LHCN-M2 (cell line): ENCODE measurements at regions not wholly inside any gene's neighbourhood (a gene's known extent, or its start where the extent isn't known, plus 50 kb on each side); places are given as distances from the start of the nearest gene placed in this dataset.
A peak's percentile ranks its signal among the peaks of the same experiment; 100 is the strongest.
"Not testable (repeated sequence)": the region's sequence is repeated elsewhere in the genome, so short reads cannot be mapped to it uniquely, and the experiment has no call there.

Experiments
- DNase-seq: peaks from one replicate; pipeline ENCODE4 v3.0.0-alpha.2; 2012; ENCODE audit warnings: low read depth

DNA sequence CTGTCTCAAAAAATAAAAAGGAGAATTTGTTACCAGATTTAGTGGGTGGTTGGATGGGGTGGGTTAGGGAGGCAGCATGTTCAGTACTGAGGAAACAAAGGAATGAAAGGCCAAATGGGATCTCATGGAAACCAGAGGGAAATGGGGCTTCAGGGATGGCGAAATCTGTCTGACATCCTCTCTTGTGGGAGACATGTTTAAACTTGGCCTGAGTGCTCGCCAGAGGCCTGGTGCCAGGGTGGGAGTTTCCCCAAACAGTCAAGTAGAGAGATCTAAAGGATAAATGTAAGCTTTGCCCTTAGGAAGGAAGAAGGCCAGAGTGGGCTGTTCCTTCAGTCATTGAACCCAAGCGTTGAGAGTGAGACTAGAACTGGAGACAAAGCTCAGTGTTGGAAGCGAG is 61.9 kb upstream of the AKIRIN2 start:
- no peak for DNase-seq

- no peak for DNase-seq
Observed at GRCh38 chr6:87763276-87763675, 61.2 kb upstream of the AKIRIN2 start.

- DNase-seq: no peak
Observed at GRCh38 chr6:87762116-87762515, 60.1 kb upstream of the AKIRIN2 start.

GRCh38 chr6:87757792-87758191 is 55.8 kb upstream of the AKIRIN2 start:
- no peak for DNase-seq

DNA sequence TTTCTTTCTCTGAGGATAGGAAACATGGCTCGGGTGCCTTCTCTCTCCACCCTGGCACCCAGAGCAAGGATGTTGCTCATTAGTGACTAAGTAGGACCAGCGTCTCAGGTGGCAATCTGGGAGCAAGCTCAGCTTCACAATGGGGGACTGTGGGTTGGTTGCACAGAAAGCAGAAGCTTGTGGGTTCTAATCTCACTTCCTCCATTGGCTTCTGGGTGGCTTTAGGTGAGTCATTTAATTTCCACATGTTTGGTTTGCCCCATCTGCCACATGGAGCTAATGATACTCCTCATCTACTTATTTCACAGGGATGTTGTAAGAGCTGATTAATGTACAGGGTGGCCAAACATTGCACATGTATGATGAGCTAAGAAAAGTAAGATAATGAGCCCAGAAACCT is 54.8 kb upstream of the AKIRIN2 start:
- peak; percentile 70 for DNase-seq

- no peak for DNase-seq
Observed at GRCh38 chr6:87755708-87756671, 54.0 kb upstream of the AKIRIN2 start.

DNA sequence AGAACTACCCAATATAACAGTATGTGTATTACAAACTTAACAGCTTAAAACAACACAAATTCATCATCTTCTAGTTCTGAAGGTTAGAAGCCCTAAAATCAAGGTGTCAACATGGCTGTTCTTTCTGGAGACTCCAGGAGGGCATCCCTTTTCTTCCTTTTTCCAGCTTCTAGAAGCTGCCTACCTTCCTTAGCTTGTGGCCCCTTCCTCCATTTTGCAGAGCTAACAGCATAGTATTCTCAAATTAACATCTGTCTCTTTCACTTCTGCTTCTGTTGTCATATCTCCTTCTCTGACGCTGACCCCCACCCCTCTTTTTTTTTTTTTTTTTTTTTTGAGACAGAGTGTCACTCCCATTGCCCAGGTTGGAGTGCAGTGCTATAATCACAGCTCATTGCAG is 52.8 kb upstream of the AKIRIN2 start:
- no peak for DNase-seq

GRCh38 chr6:87753131-87753685 is 51.2 kb upstream of the AKIRIN2 start:
- DNase-seq: peak; percentile 5

DNA sequence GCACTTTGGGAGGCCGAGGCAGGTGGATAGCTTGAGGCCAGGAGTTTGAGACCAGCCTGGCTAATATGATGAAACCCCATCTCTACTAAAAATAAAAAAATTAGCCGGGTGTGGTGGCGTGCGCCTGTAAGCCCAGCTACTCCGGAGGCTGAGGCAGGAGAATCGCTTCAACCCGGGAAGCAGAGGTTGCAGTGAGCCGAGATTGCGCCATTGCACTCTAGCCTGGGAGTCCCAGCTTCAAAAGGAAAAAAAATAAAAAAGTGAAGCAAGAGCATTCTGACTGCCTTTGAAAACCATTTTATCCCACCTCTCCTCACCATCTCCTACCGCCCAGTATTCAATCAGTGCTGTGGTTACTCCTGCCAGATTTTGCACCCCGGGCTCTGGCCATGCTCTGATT is 50.5 kb upstream of the AKIRIN2 start:
- DNase-seq: not testable (repeated sequence)
